Keratinocyte (primary cell): ENCODE measurements at regions not wholly inside any gene's neighbourhood (a gene's known extent, or its start where the extent isn't known, plus 50 kb on each side); places are given as distances from the start of the nearest gene placed in this dataset.

Experiments
- DNase-seq: peaks from one replicate; pipeline ENCODE4 v3.0.0-alpha.2; 2011; ENCODE audit warnings: low read depth, missing footprints, low spot score
- FAIRE-seq: peaks from 2 replicates; lab custom pipeline; 2011; peaks lifted over from hg19 to GRCh38; lab: Jason Lieb, UNC
- H2AFZ ChIP-seq: 2 replicates; pipeline ENCODE4 v1.6.0; 2012; ENCODE audit warnings: low read length, control low read depth, inconsistent platforms; ENCODE audit not compliant: control insufficient read depth
- H3K27ac ChIP-seq: 2 replicates; pipeline ENCODE4 v1.5.1; 2011; ENCODE audit warnings: low read length; ENCODE audit not compliant: control insufficient read depth, insufficient read depth
- H3K27me3 ChIP-seq: 3 replicates; pipeline ENCODE4 v1.6.0; 2011; ENCODE audit warnings: low read length; ENCODE audit not compliant: control insufficient read depth, insufficient read depth; ENCODE audit errors: extremely low read depth
- H3K36me3 ChIP-seq, 2 experiments: 2 replicates in 1 of 2; 3 replicates in 1 of 2; pipeline ENCODE4 v1.5.1; 2011; ENCODE audit warnings: low read length in 2 of 2, mild to moderate bottlenecking in 1 of 2; ENCODE audit not compliant: control insufficient read depth in 2 of 2, insufficient read depth in 2 of 2; ENCODE audit errors: extremely low read depth in 1 of 2
- H3K4me1 ChIP-seq: 3 replicates; pipeline ENCODE4 v1.5.1; 2011; ENCODE audit warnings: low read length; ENCODE audit not compliant: control insufficient read depth, insufficient read depth; ENCODE audit errors: extremely low read depth
- H3K4me2 ChIP-seq: 3 replicates; pipeline ENCODE4 v1.6.0; 2011; ENCODE audit warnings: low read depth, low read length; ENCODE audit not compliant: control insufficient read depth, insufficient read depth; ENCODE audit errors: extremely low read depth
- H3K4me3 ChIP-seq, 3 experiments: fragments of 200-600 bp in 1 of 3; sonication (generic) in 1 of 3; 2 replicates in 2 of 3; 3 replicates in 1 of 3; pipeline ENCODE4 v1.5.1; 2011 to 2016; ENCODE audit warnings: low read length in 3 of 3, mild to moderate bottlenecking in 3 of 3, control low read depth in 2 of 3, inconsistent platforms in 1 of 3, low read depth in 1 of 3, mixed read lengths in 1 of 3, mixed run types in 1 of 3, moderate library complexity in 1 of 3; ENCODE audit not compliant: control insufficient read depth in 2 of 3, insufficient read depth in 2 of 3; ENCODE audit errors: extremely low read depth in 1 of 3
- H3K79me2 ChIP-seq: 2 replicates; pipeline ENCODE4 v1.6.0; 2012; ENCODE audit warnings: low read length; ENCODE audit not compliant: control insufficient read depth, insufficient read depth
- H3K9ac ChIP-seq: 3 replicates; pipeline ENCODE4 v1.6.0; 2011; ENCODE audit warnings: low read length; ENCODE audit not compliant: control insufficient read depth, insufficient read depth; ENCODE audit errors: extremely low read depth
- H3K9me1 ChIP-seq: 3 replicates; pipeline ENCODE4 v1.6.0; 2011; ENCODE audit warnings: low read length; ENCODE audit not compliant: control insufficient read depth, insufficient read depth; ENCODE audit errors: extremely low read depth
- H3K9me3 ChIP-seq: 2 replicates; pipeline ENCODE4 v1.5.1; 2012; ENCODE audit warnings: low read depth, low read length; ENCODE audit not compliant: control insufficient read depth
- H4K20me1 ChIP-seq: 3 replicates; pipeline ENCODE4 v1.6.0; 2011; ENCODE audit warnings: low read length; ENCODE audit not compliant: control insufficient read depth, insufficient read depth; ENCODE audit errors: extremely low read depth
- EZH2 ChIP-seq: IDR thresholded peaks from one replicate; pipeline ENCODE4 v1.6.1; 2012; ENCODE audit warnings: inconsistent platforms, mild to moderate bottlenecking, low read length, moderate library complexity
- dilution Hi-C: fragments of 300-500 bp; cut with MboI; formaldehyde crosslinking; loops from one replicate; pipeline ENCODE4 v1.7.0; 2020; ENCODE audit warnings: low sequenced_read_pairs; ENCODE audit not compliant: extremely low pct_ligation_motif_present
- TF ChIP-seq, protein P1 (sequence below), 3 experiments: IDR thresholded peaks in 1 of 3; conservative IDR thresholded peaks in 1 of 3; optimal IDR thresholded peaks in 1 of 3; 2 replicates in 2 of 3; 3 replicates in 1 of 3; pipeline versions ENCODE3 to v1.5.1; 2011; ENCODE audit warnings: low read length in 3 of 3, mild to moderate bottlenecking in 3 of 3, moderate library complexity in 2 of 3, control low read depth in 1 of 3, inconsistent platforms in 1 of 3; ENCODE audit not compliant: insufficient read depth in 2 of 3; ENCODE audit errors: extremely low read depth in 1 of 3

DNA sequence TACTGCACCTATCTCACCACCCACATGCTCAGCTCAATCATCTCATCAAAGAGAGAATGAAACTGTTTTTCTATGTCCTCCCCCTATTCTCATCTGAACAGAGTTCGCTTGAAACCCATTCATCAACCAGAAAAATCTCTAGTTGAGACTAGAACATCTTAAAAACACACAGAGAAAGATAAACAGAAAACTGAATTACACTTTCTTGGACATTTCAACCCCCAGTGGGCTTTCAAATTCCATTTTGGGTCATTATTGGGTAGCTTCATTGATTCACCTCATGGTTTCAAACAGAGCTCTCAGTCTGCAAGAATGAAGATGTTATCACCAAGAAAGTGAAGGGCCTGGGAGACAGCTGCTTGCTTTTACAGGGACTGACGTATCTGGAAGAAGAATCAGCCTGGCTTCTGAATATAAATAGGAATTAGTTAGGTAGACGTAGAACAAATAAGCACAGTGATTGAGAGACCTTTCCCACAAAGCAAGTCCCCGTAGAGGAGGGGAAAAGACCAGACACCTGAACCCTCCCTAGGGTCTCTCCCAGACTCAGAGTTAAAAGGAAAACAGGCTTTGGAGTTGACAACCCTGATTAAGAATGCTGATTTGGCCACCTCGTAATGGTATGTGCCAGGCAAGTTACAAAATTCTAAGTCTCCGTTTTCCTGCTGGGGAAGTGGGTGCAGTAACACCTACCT, 155.7 kb downstream of the BBOX1 start:
- H4K20me1 ChIP-seq: no peaks in the 10 kb centered on the region
- H3K4me3 ChIP-seq: no peak overlapping the region
- no peaks in the 10 kb centered on the region for H3K27me3 ChIP-seq
- no peak overlapping the region for H3K9ac ChIP-seq
- no peak overlapping the region for H3K27ac ChIP-seq
- H3K36me3 ChIP-seq: no peaks in the 10 kb centered on the region
- no peaks in the 10 kb centered on the region for H3K79me2 ChIP-seq
- TF ChIP-seq EZH2: no peak
- TF ChIP-seq, protein P1, sequence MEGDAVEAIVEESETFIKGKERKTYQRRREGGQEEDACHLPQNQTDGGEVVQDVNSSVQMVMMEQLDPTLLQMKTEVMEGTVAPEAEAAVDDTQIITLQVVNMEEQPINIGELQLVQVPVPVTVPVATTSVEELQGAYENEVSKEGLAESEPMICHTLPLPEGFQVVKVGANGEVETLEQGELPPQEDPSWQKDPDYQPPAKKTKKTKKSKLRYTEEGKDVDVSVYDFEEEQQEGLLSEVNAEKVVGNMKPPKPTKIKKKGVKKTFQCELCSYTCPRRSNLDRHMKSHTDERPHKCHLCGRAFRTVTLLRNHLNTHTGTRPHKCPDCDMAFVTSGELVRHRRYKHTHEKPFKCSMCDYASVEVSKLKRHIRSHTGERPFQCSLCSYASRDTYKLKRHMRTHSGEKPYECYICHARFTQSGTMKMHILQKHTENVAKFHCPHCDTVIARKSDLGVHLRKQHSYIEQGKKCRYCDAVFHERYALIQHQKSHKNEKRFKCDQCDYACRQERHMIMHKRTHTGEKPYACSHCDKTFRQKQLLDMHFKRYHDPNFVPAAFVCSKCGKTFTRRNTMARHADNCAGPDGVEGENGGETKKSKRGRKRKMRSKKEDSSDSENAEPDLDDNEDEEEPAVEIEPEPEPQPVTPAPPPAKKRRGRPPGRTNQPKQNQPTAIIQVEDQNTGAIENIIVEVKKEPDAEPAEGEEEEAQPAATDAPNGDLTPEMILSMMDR (optimal IDR thresholded peaks at IDR 0.05 in 1 of 3, IDR thresholded peaks at IDR 0.05 in 1 of 3, conservative IDR thresholded peaks at IDR 0.05 in 1 of 3; ENCODE audit: extremely low read depth in 1 of 3, insufficient read depth in 2 of 3, low read length in 3 of 3): no peak
- H3K9me1 ChIP-seq: no peaks in the 10 kb centered on the region
- H3K4me1 ChIP-seq: peaks cover 3% of the 10 kb centered on the region
- no peak overlapping the region for H2AFZ ChIP-seq
- FAIRE-seq: no peak
- no peak for DNase-seq
- no peak overlapping the region for H3K4me2 ChIP-seq
- H3K9me3 ChIP-seq: no peaks in the 10 kb centered on the region
- dilution Hi-C loops: loop anchor here (25.0 kb wide), 2 partner anchors 91 to 291 kb away; no protein-coding TSS in a partner anchor

DNA sequence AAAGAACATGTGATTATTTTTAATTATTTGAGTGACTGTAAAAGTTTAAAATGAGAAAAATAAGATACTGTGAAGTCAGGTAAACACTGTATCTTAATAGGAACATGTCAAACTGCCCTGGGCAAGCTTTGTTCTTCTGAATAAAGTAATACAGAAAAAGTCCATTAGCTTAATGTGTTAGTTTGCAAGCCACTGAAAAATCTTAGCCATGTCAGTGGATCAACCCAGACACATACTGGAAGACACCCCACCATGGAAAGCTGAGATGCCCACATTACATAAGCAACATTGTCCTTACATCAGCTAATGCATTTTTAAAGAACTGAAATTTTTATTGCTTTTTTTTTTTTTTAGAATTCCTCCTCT, 155.2 kb downstream of the BBOX1 start:
- H3K9ac ChIP-seq: no peak overlapping the region
- H3K79me2 ChIP-seq: no peaks in the 10 kb centered on the region
- no peaks in the 10 kb centered on the region for H3K9me1 ChIP-seq
- H3K36me3 ChIP-seq: no peaks in the 10 kb centered on the region
- FAIRE-seq (no peak), DNase-seq (no peak)
- no peak overlapping the region for H3K27ac ChIP-seq
- H3K4me1 ChIP-seq: no peaks in the 10 kb centered on the region
- dilution Hi-C loops: loop anchor here (25.0 kb wide), 2 partner anchors 91 to 291 kb away; no protein-coding TSS in a partner anchor
- no peak overlapping the region for H3K4me2 ChIP-seq
- no peaks in the 10 kb centered on the region for H3K9me3 ChIP-seq
- H3K4me3 ChIP-seq: no peak overlapping the region
- TF ChIP-seq EZH2: no peak
- TF ChIP-seq, protein P1 (optimal IDR thresholded peaks at IDR 0.05 in 1 of 3, IDR thresholded peaks at IDR 0.05 in 1 of 3, conservative IDR thresholded peaks at IDR 0.05 in 1 of 3; ENCODE audit: extremely low read depth in 1 of 3, insufficient read depth in 2 of 3, low read length in 3 of 3): no peak
- H2AFZ ChIP-seq: no peak overlapping the region
- H3K27me3 ChIP-seq: no peaks in the 10 kb centered on the region
- H4K20me1 ChIP-seq: no peaks in the 10 kb centered on the region
